A549 (cell line): ENCODE measurements at regions not wholly inside any gene's neighbourhood (a gene's known extent, or its start where the extent isn't known, plus 50 kb on each side); places are given as distances from the start of the nearest gene placed in this dataset.

ENCODE experiments used
- CHD2 ChIP-seq: fragments of 150-350 bp; IDR thresholded peaks from 2 replicates; pipeline ENCODE4 v1.6.1; 2014; ENCODE audit warnings: low read length; ENCODE audit not compliant: partially characterized antibody
- EP300 ChIP-seq, 2 experiments: fragments of >200 bp; sonication (Bioruptor Twin); formaldehyde crosslinking; IDR thresholded peaks; 2 replicates in 1 of 2; 3 replicates in 1 of 2; pipeline ENCODE4 v1.6.1; 2016 to 2017
- ESRRA ChIP-seq: fragments of 150-350 bp; IDR thresholded peaks from 2 replicates; pipeline ENCODE4 v1.6.1; 2014; ENCODE audit warnings: mild to moderate bottlenecking, low read length, borderline replicate concordance
- FOSL2 ChIP-seq, 2 experiments: fragments of 450-650 bp in 1 of 2; fragments of >200 bp in 1 of 2; sonication (Bioruptor Twin) in 1 of 2; formaldehyde crosslinking; IDR thresholded peaks; 2 replicates each; pipeline versions ENCODE4 v1.5.0 to v1.6.1; 2016 to 2020; ENCODE audit warnings: mild to moderate bottlenecking in 1 of 2, moderate library complexity in 1 of 2
- HMGXB4 ChIP-seq: fragments of 250-450 bp; sonication (Bioruptor Pico); IDR thresholded peaks from 2 replicates; pipeline ENCODE4 v1.5.0; 2021; ENCODE audit warnings: mild to moderate bottlenecking, moderate library complexity, borderline replicate concordance
- MAFK ChIP-seq: fragments of 450-650 bp; IDR thresholded peaks from 2 replicates; pipeline ENCODE4 v1.6.1; 2014; ENCODE audit not compliant: partially characterized antibody
- POLR2A ChIP-seq: IDR thresholded peaks from 2 replicates; pipeline ENCODE4 v1.6.1; 2012; ENCODE audit warnings: mild to moderate bottlenecking, low read length
- RAD21 ChIP-seq, 2 experiments: fragments of >200 bp in 1 of 2; sonication (Bioruptor Twin) in 1 of 2; formaldehyde crosslinking in 1 of 2; IDR thresholded peaks in 1 of 2; conservative IDR thresholded peaks in 1 of 2; 2 replicates in 1 of 2; 3 replicates in 1 of 2; pipeline ENCODE4 v1.6.1; 2012 to 2018; ENCODE audit warnings: inconsistent platforms in 1 of 2
- TP53 ChIP-seq: fragments of 250-450 bp; sonication (Bioruptor Pico); IDR thresholded peaks from 2 replicates; pipeline ENCODE4 v1.5.0; 2021; ENCODE audit warnings: mild to moderate bottlenecking, moderate library complexity
- TF ChIP-seq, protein P1 (sequence below): fragments of >200 bp; sonication (Bioruptor Twin); formaldehyde crosslinking; IDR thresholded peaks from 3 replicates; pipeline ENCODE4 v1.5.1; 2016
- TF ChIP-seq, protein P2 (sequence below): IDR thresholded peaks from 2 replicates; pipeline ENCODE4 v1.6.1; 2012; ENCODE audit warnings: low read depth, borderline replicate concordance

- TF ChIP-seq FOSL2 (IDR thresholded peaks at IDR 0.05) (no peak), FOSL2 (CRISPR knock-in tag; IDR thresholded peaks at IDR 0.05) (no peak), RAD21 (conservative IDR thresholded peaks at IDR 0.05 in 1 of 2, IDR thresholded peaks at IDR 0.05 in 1 of 2) (no peak), HMGXB4 (CRISPR knock-in tag) (no peak), EP300 (IDR thresholded peaks at IDR 0.05) (no peak), ESRRA (no peak), TP53 (CRISPR knock-in tag) (no peak), CHD2 (no peak), POLR2A (no peak), MAFK (no peak)
- TF ChIP-seq, protein P1, sequence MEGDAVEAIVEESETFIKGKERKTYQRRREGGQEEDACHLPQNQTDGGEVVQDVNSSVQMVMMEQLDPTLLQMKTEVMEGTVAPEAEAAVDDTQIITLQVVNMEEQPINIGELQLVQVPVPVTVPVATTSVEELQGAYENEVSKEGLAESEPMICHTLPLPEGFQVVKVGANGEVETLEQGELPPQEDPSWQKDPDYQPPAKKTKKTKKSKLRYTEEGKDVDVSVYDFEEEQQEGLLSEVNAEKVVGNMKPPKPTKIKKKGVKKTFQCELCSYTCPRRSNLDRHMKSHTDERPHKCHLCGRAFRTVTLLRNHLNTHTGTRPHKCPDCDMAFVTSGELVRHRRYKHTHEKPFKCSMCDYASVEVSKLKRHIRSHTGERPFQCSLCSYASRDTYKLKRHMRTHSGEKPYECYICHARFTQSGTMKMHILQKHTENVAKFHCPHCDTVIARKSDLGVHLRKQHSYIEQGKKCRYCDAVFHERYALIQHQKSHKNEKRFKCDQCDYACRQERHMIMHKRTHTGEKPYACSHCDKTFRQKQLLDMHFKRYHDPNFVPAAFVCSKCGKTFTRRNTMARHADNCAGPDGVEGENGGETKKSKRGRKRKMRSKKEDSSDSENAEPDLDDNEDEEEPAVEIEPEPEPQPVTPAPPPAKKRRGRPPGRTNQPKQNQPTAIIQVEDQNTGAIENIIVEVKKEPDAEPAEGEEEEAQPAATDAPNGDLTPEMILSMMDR: no peak
- TF ChIP-seq, protein P2, sequence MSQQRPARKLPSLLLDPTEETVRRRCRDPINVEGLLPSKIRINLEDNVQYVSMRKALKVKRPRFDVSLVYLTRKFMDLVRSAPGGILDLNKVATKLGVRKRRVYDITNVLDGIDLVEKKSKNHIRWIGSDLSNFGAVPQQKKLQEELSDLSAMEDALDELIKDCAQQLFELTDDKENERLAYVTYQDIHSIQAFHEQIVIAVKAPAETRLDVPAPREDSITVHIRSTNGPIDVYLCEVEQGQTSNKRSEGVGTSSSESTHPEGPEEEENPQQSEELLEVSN: no peak
Observed at GRCh38 chr2:36253086-36253485, 102.5 kb upstream of the CRIM1 start.
